HepG2 (cell line): ENCODE measurements at regions not wholly inside any gene's neighbourhood (a gene's known extent, or its start where the extent isn't known, plus 50 kb on each side); places are given as distances from the start of the nearest gene placed in this dataset.

Source experiments
- ATAC-seq: fragments of 200-7000 bp; cut with Tn5 transposase; 3 replicates; pipeline ENCODE4 v1.9.1; 2020; ENCODE audit warnings: mild to moderate bottlenecking, moderate library complexity
- BruUV-seq: library from RNA; stranded (reverse); fragments of 400-500 nt; replicated peaks from 2 replicates; lab custom pipeline; 2021; lab: Mats Ljungman, UMichigan
- CTCF ChIA-PET: fragments of 300-600 bp; formaldehyde crosslinking; extraction: SDS; loops from one replicate; lab custom pipeline; 2021; ENCODE audit warnings: low total read pairs, inconsistent platforms, low intra/inter-chr PET ratio; lab: Yijun Ruan, JAX
- POLR2A ChIA-PET: fragments of 350-600 bp; sonication (Branson Sonifier 250); formaldehyde crosslinking; loops from one replicate; lab custom pipeline; 2020; ENCODE audit warnings: antibody characterized with exemption, inconsistent platforms; lab: Yijun Ruan, JAX
- DNase-seq: peaks from one replicate; pipeline ENCODE4 v3.0.0-alpha.2; 2015; ENCODE audit warnings: low spot score
- FAIRE-seq: peaks from 3 replicates; lab custom pipeline; 2011; peaks lifted over from hg19 to GRCh38; lab: Jason Lieb, UNC
- H2AFZ ChIP-seq: one replicate; pipeline ENCODE4 v1.6.1; 2011; ENCODE audit warnings: low read length, inconsistent platforms
- H3K27ac ChIP-seq: fragments of 300-600 bp; 3 replicates; pipeline ENCODE4 v1.8.0; 2011; ENCODE audit warnings: mixed run types, mild to moderate bottlenecking, mixed read lengths, low read length, inconsistent platforms; ENCODE audit not compliant: insufficient read depth; ENCODE audit errors: extremely low read length
- H3K27me3 ChIP-seq, 2 experiments: fragments of 200-600 bp in 1 of 2; 2 replicates in 1 of 2; 3 replicates in 1 of 2; pipeline versions ENCODE4 v1.6.0 to v1.8.0; 2011; ENCODE audit warnings: low read length in 2 of 2, mild to moderate bottlenecking in 2 of 2, moderate library complexity in 2 of 2, inconsistent platforms in 1 of 2; ENCODE audit not compliant: insufficient read depth in 2 of 2, control insufficient read depth in 1 of 2
- H3K36me3 ChIP-seq, 2 experiments: fragments of 200-600 bp in 1 of 2; replicated peaks in 1 of 2; 2 replicates in 1 of 2; 3 replicates in 1 of 2; pipeline versions ENCODE4 v1.5.1 to v1.8.0; 2011; ENCODE audit warnings: low read length in 2 of 2, inconsistent platforms in 1 of 2; ENCODE audit not compliant: insufficient read depth in 2 of 2, control insufficient read depth in 1 of 2
- H3K4me1 ChIP-seq: 2 replicates; pipeline ENCODE4 v1.5.1; 2012; ENCODE audit warnings: low read length, inconsistent platforms; ENCODE audit not compliant: insufficient read depth
- H3K4me2 ChIP-seq: 2 replicates; pipeline ENCODE4 v1.6.0; 2011; ENCODE audit warnings: low read depth, low read length, inconsistent platforms
- H3K4me3 ChIP-seq, 3 experiments: fragments of 200-600 bp in 1 of 3; sonication (generic), shearing (Covaris generic) in 1 of 3; replicated peaks in 1 of 3; 2 replicates each; pipeline ENCODE4 v1.5.1; 2011 to 2016; ENCODE audit warnings: low read length in 3 of 3, inconsistent platforms in 2 of 3, low read depth in 2 of 3, mild to moderate bottlenecking in 2 of 3, control low read depth in 1 of 3, mixed read lengths in 1 of 3; ENCODE audit not compliant: insufficient read depth in 1 of 3
- H3K79me2 ChIP-seq: one replicate; pipeline ENCODE4 v1.6.1; 2011; ENCODE audit warnings: low read length, inconsistent platforms; ENCODE audit not compliant: insufficient read depth
- H3K9ac ChIP-seq: 2 replicates; pipeline ENCODE4 v1.6.0; 2011; ENCODE audit warnings: mild to moderate bottlenecking, low read depth, low read length, inconsistent platforms; ENCODE audit not compliant: insufficient read depth
- H3K9me3 ChIP-seq: 2 replicates; pipeline ENCODE4 v1.5.1; 2012; ENCODE audit warnings: mild to moderate bottlenecking, low read length
- H4K20me1 ChIP-seq: 2 replicates; pipeline ENCODE4 v1.6.0; 2011; ENCODE audit warnings: inconsistent platforms, mild to moderate bottlenecking, low read length, moderate library complexity; ENCODE audit not compliant: insufficient read depth
- CTCF ChIP-seq: sonication (generic); formaldehyde crosslinking; IDR thresholded peaks from 2 replicates; pipeline ENCODE4 v1.5.0; 2020; ENCODE audit warnings: mild to moderate bottlenecking, missing genetic modification reagents, moderate library complexity
- KAT8 ChIP-seq: IDR thresholded peaks from 2 replicates; pipeline ENCODE4 v1.6.1; 2016; ENCODE audit warnings: missing genetic modification reagents, missing compliant biosample characterization
- MXD3 ChIP-seq: IDR thresholded peaks from 2 replicates; pipeline ENCODE4 v1.6.1; 2016; ENCODE audit warnings: mild to moderate bottlenecking, missing biosample characterization, missing genetic modification reagents
- NFYC ChIP-seq: IDR thresholded peaks from 2 replicates; pipeline ENCODE4 v1.6.1; 2016; ENCODE audit warnings: missing genetic modification reagents, missing compliant biosample characterization
- NR1H2 ChIP-seq: sonication (generic); formaldehyde crosslinking; IDR thresholded peaks from 2 replicates; pipeline ENCODE4 v1.8.1; 2022; ENCODE audit warnings: low read depth, missing genetic modification reagents, borderline replicate concordance
- PITX1 ChIP-seq: sonication (generic); formaldehyde crosslinking; IDR thresholded peaks from 2 replicates; pipeline ENCODE4 v1.5.1; 2020; ENCODE audit warnings: mild to moderate bottlenecking, missing genetic modification reagents
- RBAK ChIP-seq: sonication (generic); formaldehyde crosslinking; IDR thresholded peaks from 2 replicates; pipeline ENCODE4 v1.5.1; 2020; ENCODE audit warnings: mild to moderate bottlenecking, missing genetic modification reagents
- ZBTB21 ChIP-seq: sonication (generic); formaldehyde crosslinking; IDR thresholded peaks from 2 replicates; pipeline ENCODE4 v1.4.0; 2020; ENCODE audit warnings: missing genetic modification reagents
- ZNF350 ChIP-seq: sonication (generic); formaldehyde crosslinking; IDR thresholded peaks from 2 replicates; pipeline ENCODE4 v1.4.0; 2020; ENCODE audit warnings: mild to moderate bottlenecking, low read depth, missing genetic modification reagents, borderline replicate concordance
- ZNF777 ChIP-seq: sonication (generic); formaldehyde crosslinking; IDR thresholded peaks from 2 replicates; pipeline ENCODE4 v1.4.0; 2020; ENCODE audit warnings: missing genetic modification reagents
- WGBS: methylation state at CpG from one replicate; pipeline ENCODE4 v1.1.6; 2017; ENCODE audit warnings: low lambda C conversion rate; 5-methylcytosine and 5-hydroxymethylcytosine counted together
- in situ Hi-C: cut with HindIII; loops from 2 replicates; pipeline ENCODE4 v1.10.0; 2017; ENCODE audit warnings: low pct_unique_long_range_greater_than_20kb; ENCODE audit not compliant: extremely low pct_ligation_motif_present
- intact Hi-C: fragments of 100-400 bp; cut with micrococcal nuclease; formaldehyde crosslinking; loops from one replicate; pipeline ENCODE4 v1.10.0; 2022; ENCODE audit not compliant: unreplicated experiment
- TF ChIP-seq, protein P1 (sequence below): IDR thresholded peaks from 2 replicates; pipeline ENCODE4 v1.6.1; 2016; ENCODE audit warnings: missing genetic modification reagents, missing compliant biosample characterization

GRCh38 chr2:111620281-111620680 lies 263.7 kb downstream of the ANAPC1 start:
- no peak for DNase-seq

More at GRCh38 chr2:111620281-111620680, 263.7 kb downstream of the ANAPC1 start:
- Histone ChIP-seq H2AFZ (no peak overlapping the region), H3K4me2 (no peak overlapping the region), H3K4me1 (peaks cover 39% of the 10 kb centered on the region), H3K27ac (no peak overlapping the region), H3K9ac (no peak overlapping the region), H3K4me3 (no peak overlapping the region), H4K20me1 (no peaks in the 10 kb centered on the region), H3K27me3 (no peaks in the 10 kb centered on the region), H3K79me2 (no peaks in the 10 kb centered on the region), H3K9me3 (no peaks in the 10 kb centered on the region), H3K36me3 (no peaks in the 10 kb centered on the region)
- TF ChIP-seq NFYC (CRISPR knock-in tag) (no peak), KAT8 (CRISPR knock-in tag) (no peak), RBAK (CRISPR knock-in tag) (no peak), PITX1 (CRISPR knock-in tag) (no peak), NR1H2 (no peak), ZBTB21 (CRISPR knock-in tag) (no peak), CTCF (CRISPR knock-in tag) (no peak), ZNF777 (CRISPR knock-in tag) (no peak), ZNF350 (CRISPR knock-in tag) (no peak), MXD3 (CRISPR knock-in tag) (no peak)
- TF ChIP-seq, protein P1, sequence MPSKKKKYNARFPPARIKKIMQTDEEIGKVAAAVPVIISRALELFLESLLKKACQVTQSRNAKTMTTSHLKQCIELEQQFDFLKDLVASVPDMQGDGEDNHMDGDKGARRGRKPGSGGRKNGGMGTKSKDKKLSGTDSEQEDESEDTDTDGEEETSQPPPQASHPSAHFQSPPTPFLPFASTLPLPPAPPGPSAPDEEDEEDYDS (CRISPR knock-in tag), result no peak
- POLR2A ChIA-PET, result no interaction called here
- CTCF ChIA-PET, result no interaction called here
- no peak for ATAC-seq
- 75% methylated on average over 5 of the region's 5 CpGs for WGBS
- BruUV-seq, result no TSS peak
- in situ Hi-C loops, result no loop called here
- no peak for FAIRE-seq
- intact Hi-C loops, result no loop called here
